ENCODE measurements at regions not wholly inside any gene's neighbourhood (a gene's known extent, or its start where the extent isn't known, plus 50 kb on each side); places are given as distances from the start of the nearest gene placed in this dataset.
A peak's percentile ranks its signal among the peaks of the same experiment; 100 is the strongest.

DNA sequence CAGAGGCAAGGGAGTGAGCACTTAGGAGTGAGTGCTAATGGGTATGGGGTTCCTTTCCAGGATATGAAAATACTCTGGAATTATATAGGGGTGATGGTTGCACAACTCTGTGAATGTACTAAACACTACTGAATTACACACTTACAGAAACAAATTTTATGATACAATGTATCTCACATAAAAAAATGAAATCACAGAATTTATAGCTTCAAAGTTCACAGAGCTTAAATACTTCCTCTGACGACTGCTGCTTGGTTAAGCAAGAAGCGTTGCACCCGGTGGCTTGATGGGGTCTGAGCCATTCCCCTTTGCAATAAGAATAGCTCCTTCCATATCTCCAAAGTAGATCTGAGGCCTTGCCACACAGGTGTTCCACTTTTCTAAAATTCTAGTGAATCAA, 835.1 kb downstream of the TSN start:
- DNase-seq: no peak

- DNase-seq: no peak
These were observed 839.6 kb downstream of the TSN start for GRCh38 chr2:122595065-122595464.

- DNase-seq: no peak
These were observed 841.1 kb downstream of the TSN start for GRCh38 chr2:122596598-122596997.

DNA sequence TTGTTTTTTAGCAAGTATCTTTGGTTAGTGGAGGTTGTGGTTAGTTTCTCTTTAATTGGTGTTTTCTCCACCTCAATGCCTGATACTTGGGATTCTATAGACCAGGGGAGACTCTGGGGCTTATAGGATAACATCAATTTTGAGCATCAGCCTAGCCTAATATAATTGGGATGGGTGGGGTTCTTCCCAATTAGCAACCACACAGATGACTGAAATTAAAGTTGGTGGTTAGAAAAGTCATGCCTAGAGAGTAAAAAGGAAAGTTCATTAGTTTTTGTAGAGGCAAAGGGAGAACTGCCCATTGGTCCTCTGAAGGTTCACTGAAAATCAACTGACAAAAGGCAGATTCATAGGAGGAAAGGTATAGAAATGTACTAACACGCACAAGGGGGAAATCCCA, 843.3 kb downstream of the TSN start:
- DNase-seq: no peak

GRCh38 chr2:122610948-122611609, 855.6 kb downstream of the TSN start:
- no peak for DNase-seq

DNA sequence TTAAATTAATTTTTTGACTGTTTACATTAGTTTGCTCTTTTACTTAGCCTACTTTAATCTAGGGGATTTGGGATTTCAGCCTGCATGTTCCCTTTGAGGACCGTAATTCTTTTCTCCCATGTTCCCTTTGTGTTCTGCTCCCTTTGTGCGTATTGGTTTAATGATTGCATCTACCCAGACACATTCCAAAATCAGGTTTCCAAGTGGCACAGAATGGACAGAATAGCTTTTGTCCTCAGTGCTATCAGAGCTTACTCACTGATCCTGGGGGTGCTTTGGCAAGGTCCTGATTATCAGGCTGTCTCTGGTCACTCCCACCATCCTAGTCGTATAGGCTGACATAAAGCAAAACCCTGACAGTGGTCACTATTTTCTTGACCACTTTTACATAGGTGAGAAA, 867.5 kb downstream of the TSN start:
- DNase-seq: no peak

DNA sequence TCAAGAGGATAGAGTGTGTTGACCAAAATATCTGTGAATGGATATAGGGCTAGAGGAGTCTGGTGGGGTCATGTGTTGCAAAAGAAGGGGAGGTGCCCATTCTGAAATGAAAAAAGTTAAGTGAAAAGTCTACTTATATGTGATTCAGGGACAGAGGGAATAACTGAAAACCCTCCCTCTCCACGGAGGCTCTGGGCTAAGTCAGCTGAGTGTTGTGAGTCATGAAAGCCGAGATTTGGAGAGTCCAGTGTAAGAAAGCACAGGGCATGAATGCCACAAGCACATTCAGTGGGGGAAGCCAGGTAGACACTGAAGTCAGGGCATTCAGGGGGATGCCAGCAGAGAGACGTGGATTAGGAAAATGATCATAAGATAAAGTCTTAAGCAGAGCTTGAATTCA, 871.9 kb downstream of the TSN start:
- no peak for DNase-seq

GRCh38 chr2:122634256-122634655, 878.8 kb downstream of the TSN start:
- peak; percentile 91 for DNase-seq

DNA sequence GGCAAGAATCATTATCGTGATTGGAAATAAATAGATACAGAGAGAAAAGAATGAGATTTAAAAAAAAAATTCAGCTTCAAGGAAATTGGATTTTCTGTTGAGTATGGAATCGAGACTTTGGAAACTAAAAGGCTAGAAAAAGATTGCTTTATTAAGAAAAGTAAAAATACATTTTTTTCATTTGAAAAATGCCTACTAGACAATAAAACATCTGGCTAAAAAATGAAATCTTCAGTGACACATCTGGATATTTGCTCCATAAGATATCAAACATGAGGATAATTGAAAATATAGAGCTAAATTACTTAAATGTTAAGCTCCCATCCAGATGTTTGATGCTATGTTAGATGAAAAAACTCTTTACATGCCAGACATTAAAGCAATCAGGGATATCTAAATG, 879.5 kb downstream of the TSN start:
- DNase-seq: no peak

DNA sequence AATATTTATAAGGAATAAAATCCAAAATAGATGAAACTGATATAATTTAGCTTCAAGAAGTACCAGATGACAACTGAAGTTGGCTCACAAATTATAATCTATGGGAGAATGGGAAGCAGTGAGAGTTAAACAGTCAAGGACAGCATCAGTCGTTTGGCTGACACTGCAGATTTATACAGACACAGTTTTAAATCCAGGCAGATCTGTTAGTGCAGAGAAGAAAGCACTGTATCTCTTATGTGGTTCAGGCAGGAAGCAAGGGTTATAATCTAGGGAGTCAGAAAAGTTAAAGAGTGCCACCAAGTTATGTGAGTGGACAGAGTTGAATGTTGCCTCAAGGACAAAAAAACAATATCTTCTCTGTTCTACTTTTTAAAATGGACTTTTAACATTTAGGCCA, 880.2 kb downstream of the TSN start:
- no peak for DNase-seq

- DNase-seq: peak; percentile 41
These were observed 880.6 kb downstream of the TSN start for GRCh38 chr2:122636097-122636496.

DNA sequence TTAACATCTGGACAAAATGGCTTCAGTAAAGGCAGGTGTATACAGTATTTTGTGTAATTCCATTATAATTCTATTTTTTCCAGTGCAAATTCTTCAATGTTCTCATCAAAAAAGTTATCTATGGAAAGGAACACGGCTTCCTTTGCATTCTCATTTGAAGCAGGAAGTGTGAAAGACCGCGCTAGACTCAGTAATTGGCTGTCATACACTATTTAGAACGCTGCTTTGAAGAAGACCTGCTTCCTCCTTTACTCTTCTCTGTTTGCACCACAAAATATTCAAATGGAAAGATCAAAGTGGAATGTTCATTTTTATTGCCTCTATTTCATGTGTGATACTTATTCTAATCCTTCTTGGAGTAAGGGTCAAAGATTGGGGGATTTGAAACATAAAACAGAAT, 883.7 kb downstream of the TSN start:
- no peak for DNase-seq

GRCh38 chr2:122639711-122640110, 884.3 kb downstream of the TSN start:
- no peak for DNase-seq

DNA sequence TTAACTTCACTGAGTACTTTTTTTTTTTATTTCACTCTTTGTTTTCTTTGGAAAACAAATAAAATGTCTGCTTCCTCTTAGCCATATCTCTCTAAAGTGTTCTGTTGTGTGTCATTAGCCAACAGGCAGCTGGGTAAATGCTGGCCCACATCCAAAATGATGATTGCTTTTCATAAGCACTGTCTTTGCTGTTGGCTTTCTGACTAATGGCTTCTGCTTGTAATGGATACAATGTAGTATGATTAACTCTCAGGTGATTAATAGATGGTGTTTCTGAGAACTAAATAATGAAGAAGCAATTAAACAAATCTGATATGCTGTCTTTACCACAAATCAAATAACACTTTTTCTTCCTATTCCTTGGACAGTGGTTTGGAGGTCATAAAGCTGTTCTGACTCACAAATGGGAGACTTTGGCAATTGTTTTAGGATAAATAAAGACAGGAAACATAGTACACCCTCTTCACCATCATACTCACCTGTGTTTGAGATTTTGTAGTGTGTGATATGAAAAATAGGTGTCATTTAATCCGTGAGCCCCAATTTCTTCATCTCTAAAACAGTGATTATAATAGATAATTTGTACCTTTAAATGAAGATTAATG, 888.4 kb downstream of the TSN start:
- peak; percentile 97 for DNase-seq

GRCh38 chr2:122651236-122651635, 895.8 kb downstream of the TSN start:
- DNase-seq: no peak

GRCh38 chr2:122651780-122652179, 896.3 kb downstream of the TSN start:
- DNase-seq: no peak

- no peak for DNase-seq
These were observed 897.2 kb downstream of the TSN start for GRCh38 chr2:122652670-122653069.

DNA sequence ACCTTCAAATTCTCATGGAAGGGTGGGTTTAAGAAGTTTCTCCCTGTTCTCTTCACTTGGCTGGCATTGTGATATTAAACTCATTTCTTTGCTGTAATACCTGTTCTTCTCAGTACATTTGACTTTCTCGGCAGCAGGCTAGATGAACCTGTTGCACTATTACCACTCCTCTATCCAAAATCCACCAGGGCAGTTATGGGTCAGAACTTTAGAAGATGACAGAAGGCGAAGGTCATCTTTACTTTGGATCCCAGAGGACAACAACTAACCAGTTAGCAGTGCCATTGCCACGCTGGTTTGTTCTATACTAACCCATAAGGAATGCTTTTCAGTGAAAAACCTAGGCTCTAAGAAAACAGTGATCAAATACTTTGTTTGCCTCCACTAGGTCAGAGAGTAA, 901.0 kb downstream of the TSN start:
- no peak for DNase-seq

DNA sequence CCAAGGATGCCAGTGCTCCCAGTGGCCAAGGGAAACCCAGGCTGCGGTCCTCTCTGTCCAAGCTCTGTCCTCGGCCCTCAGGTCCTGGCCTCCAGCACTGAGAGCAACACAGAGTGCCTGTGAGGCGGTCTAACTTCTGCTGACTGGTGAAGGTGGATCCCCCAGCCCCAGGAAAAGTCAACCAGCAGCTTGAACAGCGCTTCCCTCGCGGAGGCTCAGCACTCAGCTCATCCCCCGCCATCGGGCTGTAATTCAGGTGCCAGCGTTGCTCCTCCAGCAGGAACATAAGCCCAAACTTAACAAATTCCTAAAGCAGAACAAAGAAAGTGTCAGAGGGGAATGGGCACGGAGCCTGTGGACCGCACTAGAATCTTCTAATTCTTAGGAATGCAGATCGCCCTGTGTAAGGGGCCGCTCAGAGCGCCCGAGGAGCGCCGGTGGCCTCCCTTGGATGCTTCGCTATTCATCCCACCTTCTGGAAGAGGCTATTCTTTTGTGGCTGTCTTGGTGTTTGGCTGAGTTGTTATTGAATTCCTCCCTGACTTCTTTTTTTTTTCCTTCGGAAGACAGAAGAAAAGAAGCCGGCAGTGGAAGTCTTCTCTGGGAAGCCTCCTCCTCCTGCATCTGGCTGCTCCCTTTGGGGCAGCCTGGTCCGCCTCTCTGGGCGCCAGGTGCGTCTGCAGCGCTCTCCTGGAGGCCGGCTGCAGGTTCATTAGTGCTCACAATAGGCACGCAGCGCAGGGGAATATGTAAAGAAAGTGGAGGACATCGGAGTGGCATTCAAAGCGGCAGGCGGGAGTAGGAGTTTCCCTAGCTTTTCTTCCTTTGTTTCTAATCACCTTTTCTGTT, 905.6 kb downstream of the TSN start:
- DNase-seq: no peak

- no peak for DNase-seq
These were observed 908.2 kb downstream of the TSN start for GRCh38 chr2:122663620-122664019.

GRCh38 chr2:122669627-122670026, 914.2 kb downstream of the TSN start:
- DNase-seq: no peak

- DNase-seq: no peak
These were observed 915.4 kb downstream of the TSN start for GRCh38 chr2:122670897-122671296.

- DNase-seq: no peak
These were observed 925.2 kb downstream of the TSN start for GRCh38 chr2:122680662-122681061.

GRCh38 chr2:122681626-122682025, 926.2 kb downstream of the TSN start:
- DNase-seq: no peak
